NCI-H2029 (cell line): ENCODE measurements at regions not wholly inside any gene's neighbourhood (a gene's known extent, or its start where the extent isn't known, plus 50 kb on each side); places are given as distances from the start of the nearest gene placed in this dataset.

Experiments
- DNase-seq: peaks from one replicate; lab custom pipeline; 2025; lab: John Stamatoyannopoulos, UW

- DNase-seq, result no peak
Observed at GRCh38 chr2:21281791-21282514, 158.2 kb downstream of the TDRD15 start.

GRCh38 chr2:21282515-21282898, 158.7 kb downstream of the TDRD15 start:
- DNase-seq, result no peak

GRCh38 chr2:21288299-21288698, 164.5 kb downstream of the TDRD15 start:
- DNase-seq, result no peak

- DNase-seq, result no peak
Observed at GRCh38 chr2:21288739-21289520, 165.2 kb downstream of the TDRD15 start.

- no peak for DNase-seq
Observed at GRCh38 chr2:21289551-21289950, 165.8 kb downstream of the TDRD15 start.

- no peak for DNase-seq
Observed at GRCh38 chr2:21289989-21290388, 166.2 kb downstream of the TDRD15 start.

GRCh38 chr2:21291426-21291825, 167.7 kb downstream of the TDRD15 start:
- no peak for DNase-seq

GRCh38 chr2:21294446-21294845, 170.7 kb downstream of the TDRD15 start:
- no peak for DNase-seq

GRCh38 chr2:21299411-21299810, 175.6 kb downstream of the TDRD15 start:
- DNase-seq, result no peak

GRCh38 chr2:21301871-21302455, 178.2 kb downstream of the TDRD15 start:
- no peak for DNase-seq

GRCh38 chr2:21303876-21304275, 180.1 kb downstream of the TDRD15 start:
- DNase-seq, result no peak

- DNase-seq, result no peak
Observed at GRCh38 chr2:21305581-21305980, 181.8 kb downstream of the TDRD15 start.

GRCh38 chr2:21306235-21306634, 182.5 kb downstream of the TDRD15 start:
- DNase-seq, result no peak

- DNase-seq, result no peak
Observed at GRCh38 chr2:21307037-21307436, 183.3 kb downstream of the TDRD15 start.

- no peak for DNase-seq
Observed at GRCh38 chr2:21310493-21310892, 186.7 kb downstream of the TDRD15 start.

GRCh38 chr2:21314322-21314835, 190.6 kb downstream of the TDRD15 start:
- no peak for DNase-seq

GRCh38 chr2:21317131-21317530, 193.4 kb downstream of the TDRD15 start:
- DNase-seq, result peak; percentile 12

- DNase-seq, result no peak
Observed at GRCh38 chr2:21318263-21318662, 194.5 kb downstream of the TDRD15 start.

- no peak for DNase-seq
Observed at GRCh38 chr2:21326152-21326551, 202.4 kb downstream of the TDRD15 start.

- no peak for DNase-seq
Observed at GRCh38 chr2:21328177-21328576, 204.4 kb downstream of the TDRD15 start.

GRCh38 chr2:21330786-21331391, 207.1 kb downstream of the TDRD15 start:
- DNase-seq, result no peak

GRCh38 chr2:21331625-21332370, 208.0 kb downstream of the TDRD15 start:
- DNase-seq, result no peak
